ENCODE measurements at regions not wholly inside any gene's neighbourhood (a gene's known extent, or its start where the extent isn't known, plus 50 kb on each side); places are given as distances from the start of the nearest gene placed in this dataset.

GRCh38 chrX:8364369-8365141 lies 100.1 kb upstream of the VCX3B start:
- H3K36me3 ChIP-seq: no peaks in the 10 kb centered on the region
- no peaks in the 10 kb centered on the region for H3K27me3 ChIP-seq
- TF ChIP-seq Cebpa-rat (IDR thresholded peaks at IDR 0.05): no peak
- H3K27ac ChIP-seq: no peak overlapping the region
- H3K9ac ChIP-seq: no peak overlapping the region
- no peaks in the 10 kb centered on the region for H3K9me3 ChIP-seq
- peak overlapping the region; percentile 3; the same call in 1 of the 2 replicates for H3K4me2 ChIP-seq
- H4K20me1 ChIP-seq: no peaks in the 10 kb centered on the region
- 0 out of 2 replicates have a peak, but pooled peaks cover 5% of the 10 kb centered on the region for H3K4me1 ChIP-seq
- H3K4me3 ChIP-seq: no peak overlapping the region

GRCh38 chrX:8366481-8366880 lies 98.1 kb upstream of the VCX3B start:
- no peak overlapping the region for H3K4me3 ChIP-seq
- no peaks in the 10 kb centered on the region for H3K9me3 ChIP-seq
- H3K4me1 ChIP-seq: 0 out of 2 replicates have a peak, but pooled peaks cover 5% of the 10 kb centered on the region
- H3K4me2 ChIP-seq: no peak overlapping the region
- H3K27me3 ChIP-seq: no peaks in the 10 kb centered on the region
- H4K20me1 ChIP-seq: no peaks in the 10 kb centered on the region
- H3K9ac ChIP-seq: no peak overlapping the region
- H3K27ac ChIP-seq: no peak overlapping the region
- no peaks in the 10 kb centered on the region for H3K36me3 ChIP-seq
- no peak for TF ChIP-seq Cebpa-rat (IDR thresholded peaks at IDR 0.05)

DNA sequence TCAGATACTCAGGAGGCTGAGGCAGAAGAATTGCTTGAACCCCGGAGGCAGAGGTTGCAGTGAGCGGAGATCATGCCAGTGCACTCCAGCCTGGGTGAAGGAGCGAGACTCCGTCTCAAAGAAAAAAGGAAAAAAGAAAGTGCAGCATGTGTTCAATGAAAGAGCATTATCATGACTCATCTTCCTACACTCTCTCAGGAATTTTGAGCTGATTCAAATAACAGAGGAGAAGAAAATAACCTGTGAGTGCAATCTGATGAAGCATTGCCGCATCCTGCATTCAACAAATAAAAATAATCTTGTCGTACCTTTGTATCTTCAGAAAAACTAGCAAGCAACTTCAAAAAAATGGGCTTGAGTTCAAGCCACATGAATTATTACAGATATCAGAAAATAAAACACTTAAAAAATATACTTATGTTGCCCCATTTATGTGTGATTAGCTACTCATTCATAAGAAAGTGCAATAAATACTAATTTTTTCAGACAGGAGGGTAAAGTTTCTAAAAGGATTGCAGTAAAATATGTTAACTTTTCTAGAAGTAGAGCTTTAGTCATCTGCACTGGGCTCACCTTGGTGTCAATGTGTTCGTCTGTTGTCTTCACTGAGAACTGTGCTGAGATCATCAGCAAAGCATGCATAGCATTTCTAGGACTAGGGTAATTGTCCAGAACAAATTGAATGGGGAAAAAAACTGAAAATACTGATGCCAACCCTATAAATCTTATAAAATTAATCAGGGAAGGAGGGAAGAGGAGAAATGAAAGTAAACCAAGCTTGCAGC lies 90.4 kb upstream of the VCX3B start:
- H3K4me3 ChIP-seq: no peak overlapping the region
- no peak overlapping the region for H3K27ac ChIP-seq

DNA sequence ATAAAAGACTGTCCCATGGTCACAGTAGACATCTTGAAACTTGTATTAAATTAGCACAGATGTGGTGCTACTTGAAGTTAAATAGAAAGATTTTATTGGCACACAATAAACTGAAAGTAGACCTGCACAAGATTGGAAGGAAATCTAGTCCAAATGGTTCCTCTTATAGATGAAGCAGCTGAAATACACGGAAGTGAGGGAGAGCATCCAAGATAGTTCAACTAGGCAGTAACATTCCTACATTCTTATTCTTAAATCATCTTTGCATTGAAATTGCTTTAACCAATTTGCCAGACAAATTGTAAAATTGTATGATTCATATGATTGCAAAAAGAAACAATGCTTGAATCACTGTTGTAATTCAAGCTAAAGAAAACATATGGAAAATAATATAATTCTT lies 87.6 kb upstream of the VCX3B start:
- no peaks in the 10 kb centered on the region for H4K20me1 ChIP-seq
- H3K9me3 ChIP-seq: peaks cover 22% of the 10 kb centered on the region
- no peak overlapping the region for H3K9ac ChIP-seq
- H3K4me3 ChIP-seq: no peak overlapping the region
- H3K27me3 ChIP-seq: no peaks in the 10 kb centered on the region
- no peak for TF ChIP-seq Cebpa-rat (IDR thresholded peaks at IDR 0.05)
- H3K27ac ChIP-seq: no peak overlapping the region
- H3K36me3 ChIP-seq: no peaks in the 10 kb centered on the region
- no peak overlapping the region for H3K4me2 ChIP-seq
- H3K4me1 ChIP-seq: peaks cover 12% of the 10 kb centered on the region

More for the DNA sequence above, 90.4 kb upstream of the VCX3B start:
- no peaks in the 10 kb centered on the region for H3K4me1 ChIP-seq
- H3K9ac ChIP-seq: no peak overlapping the region
- H3K4me2 ChIP-seq: no peak overlapping the region
- peaks cover 24% of the 10 kb centered on the region for H3K9me3 ChIP-seq
- no peaks in the 10 kb centered on the region for H3K27me3 ChIP-seq
- TF ChIP-seq Cebpa-rat (IDR thresholded peaks at IDR 0.05): no peak
- H3K36me3 ChIP-seq: no peaks in the 10 kb centered on the region
- no peaks in the 10 kb centered on the region for H4K20me1 ChIP-seq

DNA sequence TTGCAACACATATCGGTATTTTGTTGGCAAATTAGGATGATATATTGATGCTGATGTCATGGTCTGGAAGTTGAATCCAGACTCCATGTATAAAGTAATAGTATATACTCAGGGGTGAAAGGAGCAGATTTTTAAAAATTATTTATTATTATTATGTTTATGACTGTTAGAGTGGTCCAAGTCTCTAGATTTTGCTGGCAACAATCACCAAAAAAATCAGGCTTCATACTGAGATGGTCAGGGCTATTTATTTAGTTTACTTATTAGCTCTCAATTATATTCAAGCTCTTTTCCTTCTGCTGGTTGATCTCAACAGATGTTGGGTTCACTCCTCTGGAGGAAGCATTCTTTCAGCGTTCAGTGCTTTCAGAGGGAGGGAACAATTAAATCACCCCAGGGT lies 73.9 kb upstream of the VCX3B start:
- Histone ChIP-seq H3K36me3 (no peaks in the 10 kb centered on the region), H3K4me3 (no peak overlapping the region), H3K27me3 (no peaks in the 10 kb centered on the region), H3K9me3 (no peaks in the 10 kb centered on the region), H3K9ac (no peak overlapping the region), H3K27ac (no peak overlapping the region), H4K20me1 (no peaks in the 10 kb centered on the region), H3K4me1 (no peaks in the 10 kb centered on the region), H3K4me2 (no peak overlapping the region)
- no peak for TF ChIP-seq Cebpa-rat (IDR thresholded peaks at IDR 0.05)

DNA sequence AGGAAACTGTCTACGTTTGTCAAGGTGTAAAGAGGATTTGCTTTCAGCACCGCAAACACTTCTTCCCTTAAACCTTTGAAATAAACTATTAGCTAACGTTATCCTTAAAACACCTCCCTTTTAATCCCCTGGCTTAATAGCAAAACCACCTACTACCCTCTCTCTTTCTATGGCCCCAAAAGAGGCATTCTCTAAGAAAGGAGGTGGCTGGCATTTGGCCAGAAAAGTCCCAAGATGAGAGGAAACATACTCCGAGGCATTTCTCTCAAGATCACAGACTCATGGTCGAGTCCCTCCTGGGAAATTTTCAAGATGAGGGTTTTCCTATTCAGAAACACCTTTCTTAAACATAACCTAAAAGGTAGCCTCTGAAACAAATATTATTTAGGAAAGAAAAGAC lies 60.6 kb upstream of the VCX3B start:
- Histone ChIP-seq H3K4me3 (no peak overlapping the region), H3K4me2 (no peak overlapping the region), H4K20me1 (no peaks in the 10 kb centered on the region), H3K9ac (no peak overlapping the region), H3K36me3 (no peaks in the 10 kb centered on the region), H3K4me1 (0 out of 2 replicates have a peak, but pooled peaks cover 4% of the 10 kb centered on the region), H3K9me3 (peaks cover 7% of the 10 kb centered on the region; the same call in 1 of the 2 replicates), H3K27ac (no peak overlapping the region), H3K27me3 (no peaks in the 10 kb centered on the region)
- no peak for TF ChIP-seq Cebpa-rat (IDR thresholded peaks at IDR 0.05)

GRCh38 chrX:8404471-8404870 lies 60.2 kb upstream of the VCX3B start:
- no peaks in the 10 kb centered on the region for H3K36me3 ChIP-seq
- H3K4me2 ChIP-seq: no peak overlapping the region
- peaks cover 7% of the 10 kb centered on the region; the same call in 1 of the 2 replicates for H3K9me3 ChIP-seq
- H4K20me1 ChIP-seq: no peaks in the 10 kb centered on the region
- TF ChIP-seq Cebpa-rat (IDR thresholded peaks at IDR 0.05): no peak
- H3K27ac ChIP-seq: no peak overlapping the region
- H3K27me3 ChIP-seq: no peaks in the 10 kb centered on the region
- H3K4me3 ChIP-seq: no peak overlapping the region
- H3K4me1 ChIP-seq: 0 out of 2 replicates have a peak, but pooled peaks cover 4% of the 10 kb centered on the region
- no peak overlapping the region for H3K9ac ChIP-seq

- no peak overlapping the region for H3K4me3 ChIP-seq
- no peak overlapping the region for H3K9ac ChIP-seq
- H3K9me3 ChIP-seq: peaks cover 7% of the 10 kb centered on the region; the same call in 1 of the 2 replicates
- H3K4me2 ChIP-seq: no peak overlapping the region
- H3K36me3 ChIP-seq: no peaks in the 10 kb centered on the region
- H3K4me1 ChIP-seq: 0 out of 2 replicates have a peak, but pooled peaks cover 4% of the 10 kb centered on the region
- H3K27me3 ChIP-seq: no peaks in the 10 kb centered on the region
- no peak overlapping the region for H3K27ac ChIP-seq
- no peaks in the 10 kb centered on the region for H4K20me1 ChIP-seq
- TF ChIP-seq Cebpa-rat (IDR thresholded peaks at IDR 0.05): no peak
Observed at GRCh38 chrX:8404926-8405325, 59.7 kb upstream of the VCX3B start.

GRCh38 chrX:8405631-8406030 lies 59.0 kb upstream of the VCX3B start:
- no peak for TF ChIP-seq Cebpa-rat (IDR thresholded peaks at IDR 0.05)

DNA sequence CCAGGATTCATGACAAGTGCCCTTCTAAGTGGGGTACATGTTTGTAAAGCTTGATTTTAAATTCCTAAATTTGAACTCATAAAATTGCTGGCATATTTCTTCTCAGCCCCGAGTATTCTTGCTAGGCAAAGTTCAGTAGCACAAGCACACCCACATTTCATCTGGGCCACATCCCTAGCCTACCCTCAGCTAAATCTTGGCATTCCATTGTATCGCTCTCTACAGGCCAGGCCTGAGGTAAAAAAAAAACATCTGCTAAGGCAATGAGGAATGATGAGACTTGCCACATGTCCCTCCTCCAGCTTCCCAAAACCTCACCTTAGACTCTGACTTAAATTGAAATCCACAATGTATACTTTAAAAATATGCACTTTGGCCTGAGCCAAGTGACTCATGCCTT lies 51.4 kb upstream of the VCX3B start:
- H3K9ac ChIP-seq: no peak overlapping the region
- H3K27ac ChIP-seq: no peak overlapping the region
- no peak overlapping the region for H3K4me3 ChIP-seq
- no peak overlapping the region for H3K4me2 ChIP-seq
- no peaks in the 10 kb centered on the region for H3K27me3 ChIP-seq
- no peak for TF ChIP-seq Cebpa-rat (IDR thresholded peaks at IDR 0.05)
- H3K4me1 ChIP-seq: peaks cover 5% of the 10 kb centered on the region; the same call in 1 of the 2 replicates
- no peaks in the 10 kb centered on the region for H3K36me3 ChIP-seq
- no peaks in the 10 kb centered on the region for H3K9me3 ChIP-seq
- no peaks in the 10 kb centered on the region for H4K20me1 ChIP-seq

More at GRCh38 chrX:8405631-8406030, 59.0 kb upstream of the VCX3B start:
- Histone ChIP-seq H3K9me3 (peaks cover 7% of the 10 kb centered on the region; the same call in 1 of the 2 replicates), H3K4me1 (0 out of 2 replicates have a peak, but pooled peaks cover 4% of the 10 kb centered on the region), H4K20me1 (no peaks in the 10 kb centered on the region), H3K27me3 (no peaks in the 10 kb centered on the region), H3K9ac (no peak overlapping the region), H3K36me3 (no peaks in the 10 kb centered on the region), H3K27ac (no peak overlapping the region), H3K4me2 (no peak overlapping the region), H3K4me3 (no peak overlapping the region)

Data from BLaER1 (cell line).